A673 (cell line): ENCODE measurements at regions not wholly inside any gene's neighbourhood (a gene's known extent, or its start where the extent isn't known, plus 50 kb on each side); places are given as distances from the start of the nearest gene placed in this dataset.

ENCODE experiments used
- BruUV-seq: library from RNA; stranded (reverse); fragments of 400-500 nt; replicated peaks from 2 replicates; lab custom pipeline; 2021; lab: Mats Ljungman, UMichigan
- CTCF ChIA-PET: fragments of 300-600 bp; sonication (Branson Sonifier 250); formaldehyde crosslinking; loops from one replicate; lab custom pipeline; 2022; ENCODE audit warnings: antibody characterized with exemption; lab: Charles Lee
- POLR2A ChIA-PET: fragments of 300-600 bp; sonication (Branson Sonifier 250); formaldehyde crosslinking; loops from one replicate; lab custom pipeline; 2022; ENCODE audit warnings: antibody characterized with exemption; ENCODE audit not compliant: low non-redundant PET; lab: Charles Lee
- DNase-seq: peaks from one replicate; pipeline ENCODE4 v3.0.0-alpha.2; 2015; ENCODE audit warnings: low spot score
- H3K27ac ChIP-seq: fragments of 200-600 bp; sonication (generic); 2 replicates; pipeline ENCODE4 v1.5.1; 2016; ENCODE audit warnings: mixed run types, low read depth, mild to moderate bottlenecking, mixed read lengths, antibody characterized with exemption, low read length; ENCODE audit not compliant: poor library complexity, severe bottlenecking
- H3K27me3 ChIP-seq: fragments of 200-600 bp; sonication (generic); replicated peaks from 2 replicates; pipeline ENCODE4 v1.6.1; 2017; ENCODE audit warnings: mixed run types, low read depth, mild to moderate bottlenecking, mixed read lengths, antibody characterized with exemption, low read length; ENCODE audit not compliant: insufficient read depth, poor library complexity
- H3K36me3 ChIP-seq: fragments of 200-600 bp; sonication (generic); 2 replicates; pipeline ENCODE4 v1.6.1; 2016; ENCODE audit warnings: mixed run types, mild to moderate bottlenecking, mixed read lengths, antibody characterized with exemption, low read length; ENCODE audit not compliant: insufficient read depth, poor library complexity, severe bottlenecking
- H3K4me1 ChIP-seq: fragments of 200-600 bp; sonication (generic); 2 replicates; pipeline ENCODE4 v1.6.1; 2017; ENCODE audit warnings: mixed run types, mild to moderate bottlenecking, mixed read lengths, antibody characterized with exemption, low read length; ENCODE audit not compliant: insufficient read depth, poor library complexity, severe bottlenecking
- H3K4me3 ChIP-seq: fragments of 200-600 bp; sonication (generic); 2 replicates; pipeline ENCODE4 v1.5.1; 2016; ENCODE audit warnings: low read depth, mixed run types, mild to moderate bottlenecking, mixed read lengths, low read length; ENCODE audit not compliant: poor library complexity, severe bottlenecking
- H3K9me3 ChIP-seq: fragments of 200-600 bp; sonication (generic); 2 replicates; pipeline ENCODE4 v1.6.1; 2016; ENCODE audit warnings: mixed run types, low read depth, mild to moderate bottlenecking, mixed read lengths, antibody characterized with exemption, low read length; ENCODE audit not compliant: poor library complexity, severe bottlenecking
- CTCF ChIP-seq: fragments of 300-800, 200-600 bp; sonication (generic); conservative IDR thresholded peaks from 2 replicates; pipeline ENCODE4 v1.5.1; 2017; ENCODE audit warnings: low read depth, mild to moderate bottlenecking, antibody characterized with exemption, low read length, moderate library complexity, mixed read lengths
- EZH2 ChIP-seq: fragments of 200-600 bp; sonication (generic); IDR thresholded peaks from 2 replicates; pipeline ENCODE4 v1.6.1; 2017; ENCODE audit warnings: borderline replicate concordance, low read depth, mild to moderate bottlenecking, mixed read lengths, antibody characterized with exemption, low read length; ENCODE audit not compliant: poor library complexity, severe bottlenecking
- intact Hi-C: fragments of 100-400 bp; cut with micrococcal nuclease; formaldehyde crosslinking; loops from one replicate; pipeline ENCODE4 v1.10.0; 2022; ENCODE audit not compliant: unreplicated experiment

DNA sequence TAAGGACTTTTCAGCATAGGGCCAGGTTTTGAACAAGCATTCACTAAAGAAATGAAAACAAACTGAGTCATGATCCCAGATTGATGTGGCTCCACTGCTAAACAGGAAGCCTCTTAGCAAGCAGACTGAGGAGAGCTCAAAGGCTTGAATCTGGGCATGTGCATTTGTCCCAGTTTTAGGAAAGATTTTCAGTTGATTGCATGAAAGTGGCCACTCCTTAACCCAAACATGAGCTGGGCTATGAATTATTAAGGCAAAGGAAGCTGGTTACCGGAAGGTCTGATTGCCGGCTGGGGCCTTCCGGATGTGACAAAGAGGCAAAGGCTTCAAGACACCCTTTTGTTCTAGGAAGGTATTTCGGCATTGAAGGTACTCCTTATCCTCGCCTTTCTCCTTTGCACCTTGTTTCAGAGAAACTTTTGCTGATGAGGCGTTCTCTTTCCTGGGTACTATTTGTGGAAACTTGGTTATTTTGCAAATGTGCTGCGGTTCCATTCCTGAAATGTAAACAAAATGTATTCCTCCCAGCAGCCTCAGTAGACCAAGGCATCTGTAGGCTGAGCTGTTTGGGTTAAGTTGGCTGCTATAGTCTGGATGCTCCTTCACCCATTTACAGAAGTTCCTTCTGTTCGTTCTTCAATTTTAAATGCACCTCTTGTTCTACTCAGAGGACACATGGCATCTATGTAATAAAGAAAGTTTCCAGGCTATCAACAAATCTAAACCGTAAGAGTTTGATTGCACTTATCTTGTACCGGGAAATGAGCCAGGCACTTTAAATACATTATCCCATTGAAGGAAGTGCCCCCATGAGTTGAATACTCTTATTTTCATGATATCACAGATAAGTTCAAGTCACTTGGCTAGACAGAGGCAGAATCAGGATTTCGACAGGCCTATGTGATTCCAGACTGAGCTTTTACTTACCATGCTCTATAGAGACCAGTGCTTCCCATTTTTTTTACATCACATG, 115.6 kb upstream of the METAP2 start:
- no TSS peak for BruUV-seq
- H3K9me3 ChIP-seq, result no peaks in the 10 kb centered on the region
- CTCF ChIA-PET, result no interaction called here
- no peak overlapping the region for H3K4me3 ChIP-seq
- no peaks in the 10 kb centered on the region for H3K36me3 ChIP-seq
- intact Hi-C loops, result no loop called here
- peak; percentile 38 for DNase-seq
- TF ChIP-seq EZH2, result no peak
- no peak for TF ChIP-seq CTCF
- POLR2A ChIA-PET, result interaction anchor here (0.6 kb wide), 1 partner anchor 56 kb away, joined by 7 read pairs; no protein-coding TSS in a partner anchor
- H3K4me1 ChIP-seq, result no peaks in the 10 kb centered on the region
- H3K27me3 ChIP-seq, result no peaks in the 10 kb centered on the region
- H3K27ac ChIP-seq, result no peak overlapping the region

- Histone ChIP-seq H3K36me3 (no peaks in the 10 kb centered on the region), H3K4me3 (no peak overlapping the region), H3K27ac (no peak overlapping the region), H3K27me3 (no peaks in the 10 kb centered on the region), H3K4me1 (no peaks in the 10 kb centered on the region), H3K9me3 (no peaks in the 10 kb centered on the region)
- BruUV-seq, result no TSS peak
- ChIA-PET CTCF (no interaction called here), POLR2A (no interaction called here)
- TF ChIP-seq EZH2, result no peak
- TF ChIP-seq CTCF, result no peak
- DNase-seq, result no peak
- intact Hi-C loops, result no loop called here
Observed at GRCh38 chr12:95365912-95366311, 108.0 kb upstream of the METAP2 start.

DNA sequence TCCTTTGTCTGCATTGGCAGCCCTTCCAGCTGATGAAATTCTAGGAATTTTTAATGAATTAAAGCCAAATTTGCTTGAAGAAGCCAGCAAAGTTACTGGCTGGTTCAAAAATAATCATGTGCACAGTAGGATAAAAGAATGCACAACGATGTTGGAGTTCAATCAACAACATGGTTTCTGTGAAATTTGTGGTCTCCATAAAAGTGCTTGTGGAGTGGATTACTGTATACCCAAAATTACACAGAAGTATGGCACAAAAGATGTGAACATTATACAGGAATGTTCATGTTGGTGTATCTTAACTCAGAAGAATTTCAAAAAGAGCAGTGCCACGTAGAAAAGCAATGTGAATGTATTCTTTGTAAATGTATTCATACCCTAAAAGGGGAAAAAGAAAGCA, 105.0 kb upstream of the METAP2 start:
- no TSS peak for BruUV-seq
- intact Hi-C loops, result no loop called here

More for the DNA sequence above, 105.0 kb upstream of the METAP2 start:
- Histone ChIP-seq H3K9me3 (no peaks in the 10 kb centered on the region), H3K27me3 (no peaks in the 10 kb centered on the region), H3K4me1 (no peaks in the 10 kb centered on the region), H3K4me3 (no peak overlapping the region), H3K27ac (no peak overlapping the region), H3K36me3 (no peaks in the 10 kb centered on the region)
- DNase-seq, result no peak
- TF ChIP-seq CTCF, result no peak
- no peak for TF ChIP-seq EZH2
- CTCF ChIA-PET, result no interaction called here
- POLR2A ChIA-PET, result no interaction called here
